ENCODE measurements at regions not wholly inside any gene's neighbourhood (a gene's known extent, or its start where the extent isn't known, plus 50 kb on each side); places are given as distances from the start of the nearest gene placed in this dataset.
"Not testable (repeated sequence)": the region's sequence is repeated elsewhere in the genome, so short reads cannot be mapped to it uniquely, and the experiment has no call there.

DNA sequence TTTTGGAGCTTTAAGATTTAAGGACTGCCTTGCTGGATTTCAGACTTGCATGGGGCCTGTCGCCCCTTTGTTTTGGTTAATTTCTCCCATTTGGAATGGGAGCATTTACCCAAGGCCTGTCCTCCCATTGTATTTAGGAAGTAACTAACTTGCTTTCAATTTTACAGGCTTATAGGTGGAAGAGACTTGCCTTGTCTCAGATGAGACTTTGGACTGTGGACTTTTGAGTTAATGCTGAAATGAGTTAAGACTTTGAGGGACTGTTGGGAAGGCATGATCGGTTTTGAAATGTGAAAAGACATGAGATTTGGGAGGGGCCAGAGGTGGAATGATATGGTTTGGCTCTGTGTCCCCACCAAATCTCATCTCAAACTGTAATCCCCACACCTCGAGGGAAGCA lies 56.5 kb upstream of the TNFSF10 start:
- peaks cover 26% of the 10 kb centered on the region for H3K4me1 Mint-ChIP-seq
- POLR2A ChIA-PET; H3K36me3 Mint-ChIP-seq (ENCODE audit: low read depth); CTCF ChIA-PET; ATAC-seq (ENCODE audit: low read depth); DNase-seq; H3K9me3 Mint-ChIP-seq; H3K27ac Mint-ChIP-seq; H3K4me3 Mint-ChIP-seq; H3K27me3 Mint-ChIP-seq: not testable (repeated sequence)
- intact Hi-C loops (cut with micrococcal nuclease) = loop anchor here (5.0 kb wide), 1 partner anchor 32 kb away; no protein-coding TSS in a partner anchor

DNA sequence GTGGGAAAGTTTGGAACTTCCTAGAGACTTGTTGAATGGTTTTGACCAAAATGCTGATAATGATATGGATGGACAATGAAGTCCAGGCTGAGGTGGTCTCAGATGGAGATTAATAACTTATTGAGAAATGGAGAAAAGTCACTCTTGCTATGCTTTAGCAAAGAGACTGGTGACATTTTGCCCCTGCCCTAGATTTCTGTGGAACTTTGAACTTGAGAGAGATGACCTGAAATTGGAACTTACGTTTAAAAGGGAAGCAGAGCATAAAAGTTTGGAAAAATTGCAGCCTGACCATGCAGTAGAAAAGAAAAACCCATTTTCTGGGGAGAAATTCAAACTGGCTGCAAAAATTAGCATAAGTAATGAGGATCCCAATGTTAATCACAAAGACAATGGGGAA lies 55.5 kb upstream of the TNFSF10 start:
- DNase-seq; H3K27me3 Mint-ChIP-seq; H3K9me3 Mint-ChIP-seq; ATAC-seq (ENCODE audit: low read depth); intact Hi-C loops (cut with micrococcal nuclease); H3K27ac Mint-ChIP-seq; H3K4me3 Mint-ChIP-seq; POLR2A ChIA-PET; H3K36me3 Mint-ChIP-seq (ENCODE audit: low read depth); CTCF ChIA-PET: not testable (repeated sequence)
- H3K4me1 Mint-ChIP-seq = peaks cover 26% of the 10 kb centered on the region

DNA sequence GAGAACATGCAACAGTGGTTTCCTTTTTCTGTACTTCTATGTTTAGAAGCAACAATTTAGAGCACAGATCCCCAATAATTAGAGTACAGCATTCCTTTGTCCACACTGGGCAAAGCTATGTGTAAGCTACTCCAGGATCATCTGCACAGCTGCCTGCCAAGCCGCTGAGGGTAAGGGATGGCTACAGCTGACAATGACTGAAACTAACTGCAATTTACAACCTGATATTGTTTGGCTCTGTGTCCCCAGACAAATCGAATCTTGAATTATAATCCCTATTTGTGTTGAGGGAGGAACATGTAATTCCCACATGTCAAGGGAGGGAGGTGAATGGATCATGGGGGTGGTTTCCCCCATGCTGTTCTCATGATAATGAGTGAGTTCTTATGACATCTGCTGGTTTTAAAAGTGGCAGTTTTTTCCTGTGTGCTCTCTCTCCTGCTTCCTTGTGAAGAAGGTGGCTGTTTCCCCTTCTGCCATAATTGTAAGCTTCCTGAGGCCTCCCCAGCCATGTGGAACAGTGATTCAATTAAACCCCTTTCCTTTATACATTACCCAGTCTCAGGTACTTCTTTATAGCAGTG lies 54.8 kb upstream of the TNFSF10 start:
- ChIA-PET CTCF (no interaction called here), POLR2A (no interaction called here)
- intact Hi-C loops (cut with micrococcal nuclease) = no loop called here
- H3K27me3 Mint-ChIP-seq = no peaks in the 10 kb centered on the region
- no peaks in the 10 kb centered on the region for H3K36me3 Mint-ChIP-seq (ENCODE audit: low read depth)
- peaks cover 26% of the 10 kb centered on the region for H3K4me1 Mint-ChIP-seq
- H3K27ac Mint-ChIP-seq = no peak overlapping the region
- DNase-seq = no peak
- no peak overlapping the region for H3K4me3 Mint-ChIP-seq
- no peak for ATAC-seq (ENCODE audit: low read depth)
- TF ChIP-seq, protein P1, sequence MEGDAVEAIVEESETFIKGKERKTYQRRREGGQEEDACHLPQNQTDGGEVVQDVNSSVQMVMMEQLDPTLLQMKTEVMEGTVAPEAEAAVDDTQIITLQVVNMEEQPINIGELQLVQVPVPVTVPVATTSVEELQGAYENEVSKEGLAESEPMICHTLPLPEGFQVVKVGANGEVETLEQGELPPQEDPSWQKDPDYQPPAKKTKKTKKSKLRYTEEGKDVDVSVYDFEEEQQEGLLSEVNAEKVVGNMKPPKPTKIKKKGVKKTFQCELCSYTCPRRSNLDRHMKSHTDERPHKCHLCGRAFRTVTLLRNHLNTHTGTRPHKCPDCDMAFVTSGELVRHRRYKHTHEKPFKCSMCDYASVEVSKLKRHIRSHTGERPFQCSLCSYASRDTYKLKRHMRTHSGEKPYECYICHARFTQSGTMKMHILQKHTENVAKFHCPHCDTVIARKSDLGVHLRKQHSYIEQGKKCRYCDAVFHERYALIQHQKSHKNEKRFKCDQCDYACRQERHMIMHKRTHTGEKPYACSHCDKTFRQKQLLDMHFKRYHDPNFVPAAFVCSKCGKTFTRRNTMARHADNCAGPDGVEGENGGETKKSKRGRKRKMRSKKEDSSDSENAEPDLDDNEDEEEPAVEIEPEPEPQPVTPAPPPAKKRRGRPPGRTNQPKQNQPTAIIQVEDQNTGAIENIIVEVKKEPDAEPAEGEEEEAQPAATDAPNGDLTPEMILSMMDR (IDR thresholded peaks at IDR 0.05) = no peak
- H3K9me3 Mint-ChIP-seq = peaks cover 4% of the 10 kb centered on the region

GRCh38 chr3:172575375-172575774 lies 52.1 kb upstream of the TNFSF10 start:
- DNase-seq (no peak), ATAC-seq (ENCODE audit: low read depth) (no peak)
- TF ChIP-seq, protein P1 (IDR thresholded peaks at IDR 0.05) = no peak
- ChIA-PET POLR2A (no interaction called here), CTCF (no interaction called here)
- Mint-ChIP-seq H3K36me3 (ENCODE audit: low read depth) (no peaks in the 10 kb centered on the region), H3K4me1 (peaks cover 16% of the 10 kb centered on the region), H3K27me3 (no peaks in the 10 kb centered on the region), H3K9me3 (peaks cover 6% of the 10 kb centered on the region), H3K27ac (no peak overlapping the region), H3K4me3 (no peak overlapping the region)
- intact Hi-C loops (cut with micrococcal nuclease) = no loop called here

- H3K4me1 Mint-ChIP-seq = peaks cover 11% of the 10 kb centered on the region
- H3K27ac Mint-ChIP-seq = no peak overlapping the region
- intact Hi-C loops (cut with micrococcal nuclease) = no loop called here
- DNase-seq (no peak), ATAC-seq (ENCODE audit: low read depth) (no peak)
- no peaks in the 10 kb centered on the region for H3K36me3 Mint-ChIP-seq (ENCODE audit: low read depth)
- TF ChIP-seq, protein P1 (IDR thresholded peaks at IDR 0.05) = no peak
- no peak overlapping the region for H3K4me3 Mint-ChIP-seq
- ChIA-PET CTCF (no interaction called here), POLR2A (no interaction called here)
- peaks cover 6% of the 10 kb centered on the region for H3K9me3 Mint-ChIP-seq
- no peaks in the 10 kb centered on the region for H3K27me3 Mint-ChIP-seq
Measured at GRCh38 chr3:172573422-172573821, 50.2 kb upstream of the TNFSF10 start.

All from activated B cell treated with CpG ODN at 0.5 μM for 24 hours (primary cell).